ENCODE measurements at regions not wholly inside any gene's neighbourhood (a gene's known extent, or its start where the extent isn't known, plus 50 kb on each side); places are given as distances from the start of the nearest gene placed in this dataset.

DNA sequence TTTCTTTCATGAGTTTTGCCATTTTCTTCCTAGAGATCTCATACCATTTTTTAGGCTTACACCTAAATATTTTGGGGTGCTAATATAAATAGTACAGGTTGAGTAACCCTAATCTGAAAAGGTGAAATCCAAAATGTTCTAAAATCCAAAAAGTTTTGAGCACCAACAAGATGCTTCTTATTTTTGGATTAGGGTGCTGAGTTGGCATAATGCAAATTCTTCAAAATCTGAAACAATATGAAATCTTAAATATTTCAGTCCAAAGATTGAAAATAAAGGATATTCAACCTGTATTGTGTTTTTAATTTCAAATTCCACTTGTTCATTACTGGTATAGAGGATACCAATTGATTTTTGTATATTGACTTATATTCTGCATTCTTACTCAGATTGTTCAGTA lies 51.1 kb upstream of the KCNK2 start:
- H3K36me3 ChIP-seq = no peaks in the 10 kb centered on the region
- ATAC-seq (ENCODE audit: low FRiP score in 2 of 2) = no peak
- TF ChIP-seq, protein P1, sequence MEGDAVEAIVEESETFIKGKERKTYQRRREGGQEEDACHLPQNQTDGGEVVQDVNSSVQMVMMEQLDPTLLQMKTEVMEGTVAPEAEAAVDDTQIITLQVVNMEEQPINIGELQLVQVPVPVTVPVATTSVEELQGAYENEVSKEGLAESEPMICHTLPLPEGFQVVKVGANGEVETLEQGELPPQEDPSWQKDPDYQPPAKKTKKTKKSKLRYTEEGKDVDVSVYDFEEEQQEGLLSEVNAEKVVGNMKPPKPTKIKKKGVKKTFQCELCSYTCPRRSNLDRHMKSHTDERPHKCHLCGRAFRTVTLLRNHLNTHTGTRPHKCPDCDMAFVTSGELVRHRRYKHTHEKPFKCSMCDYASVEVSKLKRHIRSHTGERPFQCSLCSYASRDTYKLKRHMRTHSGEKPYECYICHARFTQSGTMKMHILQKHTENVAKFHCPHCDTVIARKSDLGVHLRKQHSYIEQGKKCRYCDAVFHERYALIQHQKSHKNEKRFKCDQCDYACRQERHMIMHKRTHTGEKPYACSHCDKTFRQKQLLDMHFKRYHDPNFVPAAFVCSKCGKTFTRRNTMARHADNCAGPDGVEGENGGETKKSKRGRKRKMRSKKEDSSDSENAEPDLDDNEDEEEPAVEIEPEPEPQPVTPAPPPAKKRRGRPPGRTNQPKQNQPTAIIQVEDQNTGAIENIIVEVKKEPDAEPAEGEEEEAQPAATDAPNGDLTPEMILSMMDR (IDR thresholded peaks at IDR 0.05) = no peak
- TF ChIP-seq POLR2AphosphoS5 (IDR thresholded peaks at IDR 0.05) (no peak), POLR2A (IDR thresholded peaks at IDR 0.05) (no peak), EP300 (IDR thresholded peaks at IDR 0.05) (no peak)
- no peaks in the 10 kb centered on the region for H3K27me3 ChIP-seq
- H3K4me3 ChIP-seq = no peak overlapping the region
- no peak overlapping the region for H3K27ac ChIP-seq
- H3K4me1 ChIP-seq = no peaks in the 10 kb centered on the region
- H3K9me3 ChIP-seq = no peaks in the 10 kb centered on the region
- no peak for DNase-seq
